Neuron (in vitro differentiated cells): ENCODE measurements at regions not wholly inside any gene's neighbourhood (a gene's known extent, or its start where the extent isn't known, plus 50 kb on each side); places are given as distances from the start of the nearest gene placed in this dataset.

Source experiments
- H2AFZ ChIP-seq: one replicate; pipeline ENCODE4 v1.6.1; 2013; ENCODE audit warnings: low read depth, mild to moderate bottlenecking, inconsistent platforms, low read length, moderate library complexity
- H3K27me3 ChIP-seq: one replicate; pipeline ENCODE4 v1.6.1; 2013; ENCODE audit warnings: low read length; ENCODE audit not compliant: insufficient read depth
- H3K36me3 ChIP-seq: one replicate; pipeline ENCODE4 v1.6.1; 2013; ENCODE audit warnings: low read length; ENCODE audit not compliant: insufficient read depth
- H3K4me1 ChIP-seq: one replicate; pipeline ENCODE4 v1.6.1; 2013; ENCODE audit warnings: low read length; ENCODE audit not compliant: insufficient read depth
- H3K4me3 ChIP-seq: 2 replicates; pipeline ENCODE4 v1.5.1; 2013; ENCODE audit warnings: mild to moderate bottlenecking, low read length, moderate library complexity
- H3K9me3 ChIP-seq: one replicate; pipeline ENCODE4 v1.6.1; 2013; ENCODE audit warnings: low read length

GRCh38 chr13:111867657-111868056 lies 199.3 kb upstream of the SOX1 start:
- H3K9me3 ChIP-seq, result peaks cover 4% of the 10 kb centered on the region
- no peak overlapping the region for H3K4me3 ChIP-seq
- H3K4me1 ChIP-seq, result no peaks in the 10 kb centered on the region
- no peaks in the 10 kb centered on the region for H3K36me3 ChIP-seq
- peaks cover 21% of the 10 kb centered on the region for H3K27me3 ChIP-seq
- no peak overlapping the region for H2AFZ ChIP-seq

DNA sequence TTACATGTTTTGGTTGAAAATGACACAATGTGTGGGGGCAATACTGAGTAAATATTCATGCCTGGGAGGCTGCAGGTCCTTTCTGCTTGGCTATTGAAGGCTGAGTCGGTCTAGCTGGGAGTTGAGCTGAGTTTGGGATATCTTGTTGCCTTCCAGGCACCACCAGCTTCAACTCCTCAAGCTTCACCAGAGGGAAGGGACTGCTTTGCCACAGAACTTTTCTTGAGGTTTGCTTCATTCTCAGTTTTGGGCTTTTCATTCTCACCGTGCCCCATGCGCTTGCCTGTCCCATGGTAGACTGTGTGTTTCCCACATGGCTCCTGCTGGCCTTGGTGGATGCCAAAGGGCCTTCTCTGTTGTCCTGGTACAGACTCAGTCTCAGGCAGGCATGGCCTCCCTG lies 198.2 kb upstream of the SOX1 start:
- no peaks in the 10 kb centered on the region for H3K4me1 ChIP-seq
- no peak overlapping the region for H3K4me3 ChIP-seq
- peaks cover 21% of the 10 kb centered on the region for H3K27me3 ChIP-seq
- peaks cover 5% of the 10 kb centered on the region for H3K9me3 ChIP-seq
- H3K36me3 ChIP-seq, result no peaks in the 10 kb centered on the region
- no peak overlapping the region for H2AFZ ChIP-seq

DNA sequence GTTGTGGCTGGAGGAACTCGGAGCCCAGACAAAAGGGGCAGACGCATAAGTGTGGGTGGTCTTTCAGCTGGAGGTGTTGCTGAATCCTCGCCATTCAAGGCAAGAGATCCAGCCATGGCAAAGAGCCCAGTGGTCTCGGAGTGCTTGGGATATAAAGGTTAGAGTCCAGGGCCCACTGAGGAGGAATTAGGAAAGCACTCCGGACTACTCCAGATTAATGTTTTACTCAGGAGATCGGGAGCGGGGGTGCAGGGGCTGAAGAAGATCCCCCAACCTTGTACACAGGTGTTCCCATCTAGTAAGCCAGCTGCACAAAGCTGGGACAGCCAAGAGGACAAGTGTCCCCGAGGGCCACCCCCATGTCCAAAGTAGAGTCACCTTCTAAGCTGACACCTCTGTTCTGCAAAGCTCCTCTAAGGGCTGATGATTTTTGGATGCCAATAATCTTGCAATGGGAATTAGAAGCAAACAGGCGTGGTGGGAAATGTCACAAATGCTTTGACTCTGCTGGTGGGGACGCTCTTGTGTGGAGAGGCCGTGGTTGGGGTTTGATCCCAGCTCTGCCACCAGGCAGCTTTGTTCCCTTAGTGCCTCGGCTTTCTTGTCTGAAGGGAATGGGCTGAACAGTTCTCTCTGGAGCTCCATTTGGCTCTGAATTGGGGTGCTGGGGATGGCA lies 194.3 kb upstream of the SOX1 start:
- H3K9me3 ChIP-seq, result peaks cover 4% of the 10 kb centered on the region
- peaks cover 16% of the 10 kb centered on the region for H3K27me3 ChIP-seq
- no peaks in the 10 kb centered on the region for H3K4me1 ChIP-seq
- H3K36me3 ChIP-seq, result no peaks in the 10 kb centered on the region
- H3K4me3 ChIP-seq, result no peak overlapping the region
- no peak overlapping the region for H2AFZ ChIP-seq

GRCh38 chr13:111873676-111874178 lies 193.2 kb upstream of the SOX1 start:
- Histone ChIP-seq H3K4me1 (no peaks in the 10 kb centered on the region), H3K27me3 (peaks cover 16% of the 10 kb centered on the region), H3K4me3 (no peak overlapping the region), H3K36me3 (no peaks in the 10 kb centered on the region), H3K9me3 (peaks cover 2% of the 10 kb centered on the region), H2AFZ (no peak overlapping the region)

- Histone ChIP-seq H2AFZ (no peak overlapping the region), H3K4me3 (no peak overlapping the region), H3K27me3 (peaks cover 13% of the 10 kb centered on the region), H3K9me3 (peaks cover 2% of the 10 kb centered on the region), H3K4me1 (no peaks in the 10 kb centered on the region), H3K36me3 (no peaks in the 10 kb centered on the region)
Measured at GRCh38 chr13:111874981-111875380, 192.0 kb upstream of the SOX1 start.

DNA sequence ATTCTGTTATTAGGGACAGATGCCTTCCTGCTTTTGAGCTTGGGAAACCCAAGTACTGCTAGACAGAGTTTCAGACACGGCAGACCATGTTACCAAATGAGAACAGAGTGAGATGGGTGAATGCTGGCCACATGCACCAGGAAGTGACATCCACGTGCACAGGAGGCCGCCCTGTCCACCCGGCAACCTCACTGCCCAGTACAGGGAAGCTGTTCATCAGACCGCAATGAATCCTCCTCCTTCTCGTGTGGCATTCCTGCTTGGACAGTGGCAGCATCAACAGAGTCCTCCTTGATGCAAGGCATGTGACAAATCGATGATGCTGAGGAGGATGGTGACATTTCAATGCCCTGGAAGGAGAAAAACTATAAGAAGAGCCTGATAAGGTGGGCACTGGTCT lies 191.0 kb upstream of the SOX1 start:
- Histone ChIP-seq H3K9me3 (peaks cover 2% of the 10 kb centered on the region), H3K4me1 (no peaks in the 10 kb centered on the region), H3K4me3 (no peak overlapping the region), H3K27me3 (peaks cover 13% of the 10 kb centered on the region), H3K36me3 (no peaks in the 10 kb centered on the region), H2AFZ (no peak overlapping the region)

DNA sequence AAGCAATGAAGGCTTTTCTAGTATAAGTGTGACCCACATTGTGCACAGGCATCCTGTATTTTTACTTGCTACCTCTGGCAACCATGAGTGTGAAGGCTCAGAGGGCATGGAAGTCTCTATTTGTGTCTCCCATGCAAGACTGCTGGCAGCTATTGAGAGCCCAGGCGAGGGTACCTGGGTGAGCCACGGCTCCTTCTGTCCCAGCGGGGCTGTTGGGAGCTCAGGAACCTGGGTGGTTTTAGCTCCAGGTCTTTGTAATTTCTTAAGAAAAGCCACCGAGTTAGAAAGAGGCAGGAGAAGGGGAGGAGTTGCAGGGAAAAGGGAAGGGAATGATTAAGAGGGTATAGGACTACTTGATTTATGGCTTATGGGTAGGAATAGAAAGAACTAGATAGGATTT lies 190.4 kb upstream of the SOX1 start:
- no peak overlapping the region for H2AFZ ChIP-seq
- no peaks in the 10 kb centered on the region for H3K4me1 ChIP-seq
- peaks cover 2% of the 10 kb centered on the region for H3K9me3 ChIP-seq
- H3K27me3 ChIP-seq, result peaks cover 9% of the 10 kb centered on the region
- no peak overlapping the region for H3K4me3 ChIP-seq
- no peaks in the 10 kb centered on the region for H3K36me3 ChIP-seq

DNA sequence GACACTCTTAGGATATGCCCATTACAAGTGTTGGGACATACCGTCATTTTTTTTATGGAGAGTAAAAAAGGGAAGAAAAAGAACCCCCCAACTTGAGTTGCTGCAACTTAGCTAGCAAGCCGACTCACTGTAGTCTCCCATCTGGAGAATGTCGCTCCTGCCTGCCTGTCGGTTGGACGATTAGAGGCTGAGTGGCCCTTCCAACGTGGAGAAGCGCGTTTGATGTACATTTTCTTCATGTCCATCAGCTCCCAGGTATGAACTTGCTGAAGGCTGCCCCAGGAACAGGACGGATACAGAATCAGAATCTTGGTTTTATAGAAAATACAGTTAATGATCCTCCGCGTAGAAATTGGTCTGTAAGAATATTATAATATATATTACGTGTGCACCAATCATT lies 189.0 kb upstream of the SOX1 start:
- Histone ChIP-seq H3K4me3 (no peak overlapping the region), H2AFZ (no peak overlapping the region), H3K9me3 (peaks cover 5% of the 10 kb centered on the region), H3K36me3 (no peaks in the 10 kb centered on the region), H3K27me3 (peaks cover 4% of the 10 kb centered on the region), H3K4me1 (no peaks in the 10 kb centered on the region)

GRCh38 chr13:111879719-111880118 lies 187.2 kb upstream of the SOX1 start:
- H3K27me3 ChIP-seq, result peaks cover 4% of the 10 kb centered on the region

DNA sequence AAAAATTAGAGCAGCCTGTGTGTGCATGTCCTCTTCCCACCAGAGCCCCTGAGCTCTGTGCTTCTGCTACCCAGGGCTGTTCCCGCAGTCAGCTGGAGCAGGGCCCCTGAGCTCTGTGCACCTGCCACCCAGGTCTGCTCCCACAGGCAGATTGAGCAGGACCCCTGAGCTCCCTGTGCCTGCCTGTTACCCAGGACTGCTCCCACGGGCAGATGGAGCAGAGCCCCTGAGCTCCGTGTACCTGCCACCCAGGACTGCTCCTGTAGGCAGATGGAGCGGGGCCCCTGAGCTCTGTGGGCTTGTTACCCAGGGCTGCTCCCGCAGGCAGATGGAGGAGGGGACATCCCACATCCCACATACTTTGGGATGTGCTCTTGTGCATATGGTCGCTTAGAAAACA lies 186.8 kb upstream of the SOX1 start:
- Histone ChIP-seq H2AFZ (no peak overlapping the region), H3K36me3 (no peaks in the 10 kb centered on the region), H3K27me3 (peaks cover 4% of the 10 kb centered on the region), H3K4me1 (no peaks in the 10 kb centered on the region), H3K4me3 (no peak overlapping the region), H3K9me3 (peaks cover 3% of the 10 kb centered on the region)

More at GRCh38 chr13:111879719-111880118, 187.2 kb upstream of the SOX1 start:
- Histone ChIP-seq H3K9me3 (peaks cover 3% of the 10 kb centered on the region), H3K4me1 (no peaks in the 10 kb centered on the region), H3K4me3 (no peak overlapping the region), H2AFZ (no peak overlapping the region), H3K36me3 (no peaks in the 10 kb centered on the region)

GRCh38 chr13:111881700-111882099 lies 185.2 kb upstream of the SOX1 start:
- peaks cover 4% of the 10 kb centered on the region for H3K27me3 ChIP-seq
- no peaks in the 10 kb centered on the region for H3K36me3 ChIP-seq
- H3K4me3 ChIP-seq, result no peak overlapping the region
- no peaks in the 10 kb centered on the region for H3K4me1 ChIP-seq
- no peak overlapping the region for H2AFZ ChIP-seq
- peaks cover 3% of the 10 kb centered on the region for H3K9me3 ChIP-seq

GRCh38 chr13:111882351-111882750 lies 184.6 kb upstream of the SOX1 start:
- H3K36me3 ChIP-seq, result no peaks in the 10 kb centered on the region
- no peak overlapping the region for H2AFZ ChIP-seq
- no peaks in the 10 kb centered on the region for H3K4me1 ChIP-seq
- peaks cover 3% of the 10 kb centered on the region for H3K9me3 ChIP-seq
- peaks cover 4% of the 10 kb centered on the region for H3K27me3 ChIP-seq
- no peak overlapping the region for H3K4me3 ChIP-seq

GRCh38 chr13:111883571-111884343 lies 183.2 kb upstream of the SOX1 start:
- Histone ChIP-seq H3K4me1 (no peaks in the 10 kb centered on the region), H3K9me3 (peaks cover 3% of the 10 kb centered on the region), H3K4me3 (no peak overlapping the region), H3K36me3 (no peaks in the 10 kb centered on the region), H3K27me3 (peaks cover 4% of the 10 kb centered on the region), H2AFZ (no peak overlapping the region)
